ENCODE measurements at regions not wholly inside any gene's neighbourhood (a gene's known extent, or its start where the extent isn't known, plus 50 kb on each side); places are given as distances from the start of the nearest gene placed in this dataset.
"Not testable (repeated sequence)": the region's sequence is repeated elsewhere in the genome, so short reads cannot be mapped to it uniquely, and the experiment has no call there.

DNA sequence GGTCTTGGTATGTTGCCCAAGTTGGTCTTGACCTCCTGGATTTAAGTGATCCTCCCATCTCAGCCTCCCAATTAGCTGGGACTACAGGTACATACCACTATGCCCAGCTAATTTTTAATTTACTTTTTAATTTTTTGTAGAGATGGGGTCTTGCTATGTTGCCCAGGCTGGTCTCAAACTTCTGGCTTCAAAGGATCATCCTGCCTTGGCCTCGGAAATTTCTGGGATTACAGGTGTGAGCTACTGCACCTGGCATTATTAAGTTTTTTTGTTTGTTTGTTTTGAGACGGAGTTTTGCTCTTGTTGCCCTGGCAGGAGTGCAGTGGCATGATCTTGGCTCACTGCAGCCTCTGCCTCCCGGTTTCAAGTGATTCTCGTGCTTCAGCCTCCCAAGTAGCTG lies 195.7 kb upstream of the HAAO start:
- DNase-seq, result not testable (repeated sequence)

DNA sequence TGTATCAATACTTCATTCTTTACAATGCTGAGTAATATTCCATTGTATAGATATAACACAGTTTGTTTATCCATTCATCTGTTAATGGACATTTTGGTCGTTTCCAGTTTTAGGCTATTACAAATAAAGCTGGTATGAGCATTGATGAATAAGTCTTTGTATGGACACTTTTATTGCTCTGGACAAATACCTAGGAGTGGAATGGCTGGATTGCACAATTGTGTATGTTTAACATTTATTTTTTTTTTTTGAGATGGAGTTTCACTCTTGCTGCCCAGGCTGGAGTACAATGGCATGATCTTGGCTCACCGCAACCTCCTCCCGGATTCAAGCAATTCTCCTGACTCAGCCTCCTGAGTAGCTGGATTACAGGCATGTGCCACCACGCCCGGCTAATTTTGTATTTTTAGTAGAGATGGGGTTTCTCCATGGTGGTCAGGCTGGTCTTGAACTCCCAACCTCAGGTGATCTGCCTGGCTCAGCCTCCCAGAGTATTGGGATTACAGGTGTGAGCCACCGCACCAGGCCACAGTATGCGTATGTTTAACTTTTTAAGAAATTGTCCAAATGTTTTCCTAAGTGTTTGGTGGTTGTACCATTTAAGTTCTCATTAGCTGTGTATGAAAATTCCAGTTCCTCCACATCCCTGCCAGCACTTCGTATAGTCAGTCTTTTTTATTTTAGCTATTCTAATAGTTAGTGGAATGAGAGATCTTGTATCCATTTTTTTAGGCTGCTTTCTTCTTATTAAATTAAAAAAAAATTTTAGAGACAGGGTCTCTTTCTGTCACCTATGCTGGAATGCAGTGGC lies 194.9 kb upstream of the HAAO start:
- no peak for DNase-seq

DNA sequence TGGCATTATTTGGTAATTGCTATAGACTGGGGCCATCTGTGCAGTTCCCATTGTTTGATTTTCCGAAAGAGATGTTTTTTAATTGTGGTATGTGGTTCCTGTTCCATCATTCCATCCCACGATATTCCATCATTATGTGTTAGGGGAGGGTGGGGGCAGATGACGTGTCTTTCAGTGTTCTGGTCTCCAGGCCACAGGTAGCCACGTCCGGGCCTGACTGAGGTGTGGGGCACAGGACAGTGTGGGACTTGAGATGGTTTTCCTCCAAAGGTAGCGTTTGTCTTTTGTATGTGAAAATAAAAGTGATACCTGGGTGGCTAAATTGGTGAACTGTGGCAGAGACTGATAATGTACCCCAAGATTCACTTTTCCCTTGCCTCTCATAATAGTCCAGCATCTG lies 192.2 kb upstream of the HAAO start:
- no peak for DNase-seq

DNA sequence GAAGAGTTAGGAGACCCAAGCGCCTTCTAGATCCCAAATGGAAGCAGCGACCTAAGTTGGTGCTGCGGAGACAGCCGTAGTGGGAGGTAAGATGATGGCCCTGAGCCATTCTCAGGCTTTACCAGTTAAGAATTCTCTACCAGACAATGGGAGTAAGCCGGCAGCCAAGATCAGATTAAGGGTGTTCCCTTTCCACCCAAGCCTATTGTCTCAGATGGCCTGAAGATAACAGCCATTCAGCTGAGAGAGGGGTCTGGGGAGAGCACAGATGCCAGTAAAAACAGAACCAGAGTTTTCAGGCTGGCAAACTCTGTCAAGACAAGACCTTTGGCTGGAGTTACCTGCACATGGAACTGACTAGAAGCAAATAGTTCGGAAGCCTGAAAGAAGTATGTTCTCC lies 191.7 kb upstream of the HAAO start:
- no peak for DNase-seq

DNA sequence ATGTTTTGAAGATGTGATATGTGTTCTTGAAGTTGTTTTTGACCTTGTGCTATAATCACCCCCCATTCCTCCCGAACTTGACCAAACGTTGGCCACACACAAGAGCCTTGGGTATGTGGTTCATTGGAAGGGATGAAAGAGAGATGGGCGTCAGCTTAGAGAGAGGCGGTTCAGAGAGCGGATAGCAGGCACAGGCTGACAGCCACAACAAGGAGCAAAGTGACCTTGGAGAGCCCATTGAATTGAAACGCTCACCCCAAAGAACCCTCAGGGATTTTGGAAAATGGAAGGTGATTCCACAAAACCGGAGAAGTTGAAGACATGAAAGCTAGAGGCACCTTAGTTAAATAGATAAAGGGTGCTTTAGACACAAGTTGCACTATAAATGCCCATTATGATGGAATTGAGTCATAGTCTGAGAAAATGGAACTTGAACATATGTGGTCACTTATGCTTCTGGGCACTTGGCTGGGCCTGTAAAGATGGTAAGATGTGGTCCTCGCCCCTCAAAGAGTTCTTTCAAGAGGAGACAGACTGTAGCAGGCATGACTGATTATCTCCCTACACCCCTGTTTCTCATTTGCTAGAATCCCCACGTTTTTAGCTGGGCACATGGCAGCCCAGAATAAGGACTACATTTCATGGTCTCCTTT lies 188.5 kb upstream of the HAAO start:
- no peak for DNase-seq

DNA sequence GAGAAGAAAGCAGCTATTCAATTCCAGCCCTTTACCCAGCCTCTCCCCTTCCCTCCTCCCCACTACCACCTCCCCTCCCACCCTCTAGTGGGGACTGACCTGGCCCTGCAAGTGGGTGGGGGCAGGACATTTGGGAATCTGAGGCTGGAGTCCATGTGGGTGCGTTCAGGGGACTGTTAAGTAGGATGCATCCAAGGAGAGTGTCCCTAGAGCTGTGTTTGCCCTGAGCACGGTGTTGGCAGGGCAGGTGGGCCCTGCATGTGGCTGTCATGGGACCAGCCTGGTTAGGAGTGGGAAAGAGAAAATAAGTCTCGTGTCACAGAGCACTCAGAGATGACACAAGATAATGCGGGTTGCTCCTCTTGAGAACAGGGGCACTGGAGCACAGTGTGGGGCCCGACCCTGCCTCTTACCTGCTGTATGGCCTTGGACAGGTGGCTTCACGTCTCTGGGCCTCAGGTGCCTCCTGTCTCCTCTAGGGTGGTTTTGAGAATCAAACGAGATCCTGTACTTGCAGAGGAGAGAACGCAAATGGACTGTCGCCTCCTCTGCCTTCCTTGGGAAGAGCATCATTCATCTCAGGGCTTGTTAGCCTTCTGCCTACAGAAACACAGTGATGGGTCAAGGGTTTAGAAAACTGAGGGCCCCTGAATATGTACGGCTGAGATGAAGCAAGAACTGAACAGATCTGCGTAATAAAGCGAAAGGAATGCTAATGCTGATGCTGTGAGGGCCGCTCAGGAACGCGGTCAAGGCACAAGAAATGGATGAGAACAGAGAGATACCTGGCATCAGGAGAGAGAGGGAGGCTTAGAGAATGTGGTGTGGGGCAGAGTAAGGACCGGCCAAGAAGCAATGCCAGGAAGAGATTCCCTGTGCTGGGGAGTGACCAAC lies 187.7 kb upstream of the HAAO start:
- no peak for DNase-seq

DNA sequence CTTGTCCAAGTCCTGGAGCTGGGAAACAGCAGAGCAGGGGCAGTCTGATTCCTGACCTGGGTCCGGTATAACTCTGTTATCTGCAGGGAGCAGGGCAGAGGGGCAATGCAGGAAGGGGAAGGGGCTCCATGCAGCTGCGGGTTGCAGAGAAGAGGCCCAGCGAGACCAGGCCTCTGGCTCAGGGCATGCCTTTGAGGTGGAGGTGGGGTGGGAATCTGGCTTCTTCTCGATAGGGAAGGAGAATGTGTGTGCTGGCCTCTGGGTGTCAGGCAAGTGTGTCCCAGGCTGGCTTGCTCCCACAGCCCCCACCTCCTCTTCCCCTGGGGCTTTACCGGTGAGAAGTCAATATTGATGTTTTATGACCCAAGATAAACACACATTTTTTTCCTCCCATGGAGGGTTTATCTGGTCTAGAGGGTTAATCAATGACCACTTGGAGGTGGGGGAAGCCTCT lies 187.1 kb upstream of the HAAO start:
- no peak for DNase-seq

DNA sequence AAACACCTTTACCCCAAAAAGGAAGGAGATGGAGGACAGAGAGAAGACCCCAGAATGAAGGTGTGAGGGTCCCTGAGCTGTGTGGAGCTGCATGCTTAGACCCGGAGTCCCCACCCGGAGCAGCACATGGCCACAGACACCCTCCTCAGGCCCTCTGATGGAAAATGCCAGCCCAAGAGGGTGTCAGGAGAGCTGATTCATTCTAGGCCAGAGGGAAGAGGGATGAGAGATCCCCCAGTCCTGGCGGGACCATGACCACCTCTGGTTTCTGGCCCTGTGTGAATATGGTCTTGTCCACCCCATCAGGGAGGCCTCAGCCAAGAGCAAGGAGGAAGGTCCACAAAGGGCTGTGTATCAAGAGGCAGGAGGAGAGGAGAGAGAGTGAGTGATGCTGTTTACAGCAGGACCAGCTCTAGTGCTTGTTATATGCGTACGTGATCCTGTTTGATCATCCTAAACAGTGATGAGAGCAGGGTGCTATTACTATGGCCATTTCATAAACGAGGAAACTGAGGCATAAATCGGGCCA lies 186.6 kb upstream of the HAAO start:
- DNase-seq, result no peak

DNA sequence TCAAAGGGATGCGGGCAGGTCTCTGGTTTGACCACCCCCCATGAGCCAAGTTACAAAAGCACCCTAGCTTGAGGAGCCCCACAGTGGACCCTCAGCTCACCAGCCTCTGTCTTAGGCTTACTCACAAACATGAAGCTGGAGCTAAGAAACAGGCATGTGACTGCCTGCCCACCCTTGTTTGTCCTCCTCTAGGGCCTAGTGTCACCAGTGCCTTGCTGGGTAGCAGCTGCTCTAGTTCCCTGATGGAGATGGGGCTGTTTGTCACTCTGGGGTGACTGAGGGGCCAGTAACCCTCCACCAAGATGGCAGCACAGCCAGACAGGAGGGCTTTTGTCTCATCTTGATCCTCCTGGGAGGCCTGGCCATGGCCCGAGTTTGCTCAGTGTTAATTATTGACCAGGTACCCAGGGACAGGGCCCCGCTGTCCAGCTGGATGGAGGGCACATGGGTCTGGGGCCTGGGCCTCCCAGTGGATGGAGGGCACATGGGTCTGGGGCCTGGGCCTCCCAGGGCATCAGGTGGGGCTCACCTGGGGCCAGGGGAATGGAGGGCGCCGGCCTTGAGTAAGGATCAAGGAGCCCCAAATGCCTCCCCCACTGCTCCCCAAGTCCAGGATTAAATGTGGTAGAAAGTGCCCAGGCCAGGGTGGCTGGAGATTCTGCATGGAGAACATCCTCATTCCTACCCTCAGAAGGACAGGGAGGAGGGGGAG lies 185.9 kb upstream of the HAAO start:
- DNase-seq, result no peak

DNA sequence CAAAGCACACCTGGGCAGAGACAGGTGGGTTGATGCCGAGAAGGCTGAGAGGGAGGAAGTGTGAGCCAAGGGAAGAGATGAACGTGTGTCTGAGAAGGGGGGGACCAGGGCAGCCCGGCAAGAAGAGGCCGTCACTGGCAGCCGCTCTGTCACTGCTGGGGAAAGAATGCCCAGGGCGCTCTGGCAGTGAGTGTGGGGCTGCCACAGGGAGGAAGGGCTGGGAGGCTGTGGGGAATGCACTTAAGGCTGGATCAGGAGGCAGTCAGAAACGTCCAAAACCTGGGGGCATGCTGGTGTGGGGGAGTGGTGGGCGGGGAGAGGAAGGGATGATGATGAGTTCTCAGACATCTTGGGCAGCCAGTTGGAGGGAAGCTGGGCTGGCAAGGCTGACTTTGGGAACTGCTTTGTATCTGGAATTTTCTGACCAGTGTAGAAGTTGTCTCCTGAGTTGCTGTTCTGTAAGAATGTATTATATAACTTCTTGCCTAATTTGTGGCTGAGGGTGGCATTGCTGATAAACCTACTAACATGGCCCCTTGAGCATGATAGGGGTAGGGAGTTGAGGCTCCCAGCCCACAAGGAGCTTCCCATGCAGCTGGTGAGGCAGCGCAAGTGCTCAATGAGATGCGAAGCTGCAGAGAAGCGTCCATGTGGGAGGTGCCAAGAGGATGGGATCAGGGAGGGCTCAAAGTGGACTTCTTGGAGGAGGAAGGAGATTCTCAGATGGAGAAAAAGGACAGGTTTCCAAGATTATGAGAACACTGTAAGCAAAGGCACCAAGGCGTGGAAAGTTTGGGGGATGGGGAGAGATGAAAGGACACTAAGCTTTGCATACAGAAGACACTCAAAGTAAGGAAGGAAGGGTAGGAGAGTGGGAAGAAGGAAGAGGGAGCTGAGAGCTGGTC lies 185.1 kb upstream of the HAAO start:
- no peak for DNase-seq

DNA sequence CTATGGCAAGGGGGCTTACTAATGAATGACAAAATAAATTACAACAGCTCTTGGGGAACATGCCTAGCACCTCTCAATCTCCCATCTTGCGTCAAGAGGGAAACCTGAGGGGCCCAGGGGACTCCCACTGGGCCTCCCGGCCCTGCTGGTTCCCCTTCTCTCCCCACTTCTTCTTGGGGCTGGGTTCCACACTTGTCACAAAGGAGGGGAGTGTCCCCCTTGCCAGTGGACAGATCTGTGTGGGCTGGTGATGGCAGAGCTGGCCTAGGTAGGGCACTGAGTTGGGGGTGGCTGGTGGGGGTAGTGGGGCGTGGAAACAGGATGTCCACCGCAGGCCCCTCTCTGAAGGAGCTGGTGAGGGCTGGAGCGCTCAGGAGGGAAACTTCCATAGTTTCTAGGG lies 184.0 kb upstream of the HAAO start:
- DNase-seq, result no peak

DNA sequence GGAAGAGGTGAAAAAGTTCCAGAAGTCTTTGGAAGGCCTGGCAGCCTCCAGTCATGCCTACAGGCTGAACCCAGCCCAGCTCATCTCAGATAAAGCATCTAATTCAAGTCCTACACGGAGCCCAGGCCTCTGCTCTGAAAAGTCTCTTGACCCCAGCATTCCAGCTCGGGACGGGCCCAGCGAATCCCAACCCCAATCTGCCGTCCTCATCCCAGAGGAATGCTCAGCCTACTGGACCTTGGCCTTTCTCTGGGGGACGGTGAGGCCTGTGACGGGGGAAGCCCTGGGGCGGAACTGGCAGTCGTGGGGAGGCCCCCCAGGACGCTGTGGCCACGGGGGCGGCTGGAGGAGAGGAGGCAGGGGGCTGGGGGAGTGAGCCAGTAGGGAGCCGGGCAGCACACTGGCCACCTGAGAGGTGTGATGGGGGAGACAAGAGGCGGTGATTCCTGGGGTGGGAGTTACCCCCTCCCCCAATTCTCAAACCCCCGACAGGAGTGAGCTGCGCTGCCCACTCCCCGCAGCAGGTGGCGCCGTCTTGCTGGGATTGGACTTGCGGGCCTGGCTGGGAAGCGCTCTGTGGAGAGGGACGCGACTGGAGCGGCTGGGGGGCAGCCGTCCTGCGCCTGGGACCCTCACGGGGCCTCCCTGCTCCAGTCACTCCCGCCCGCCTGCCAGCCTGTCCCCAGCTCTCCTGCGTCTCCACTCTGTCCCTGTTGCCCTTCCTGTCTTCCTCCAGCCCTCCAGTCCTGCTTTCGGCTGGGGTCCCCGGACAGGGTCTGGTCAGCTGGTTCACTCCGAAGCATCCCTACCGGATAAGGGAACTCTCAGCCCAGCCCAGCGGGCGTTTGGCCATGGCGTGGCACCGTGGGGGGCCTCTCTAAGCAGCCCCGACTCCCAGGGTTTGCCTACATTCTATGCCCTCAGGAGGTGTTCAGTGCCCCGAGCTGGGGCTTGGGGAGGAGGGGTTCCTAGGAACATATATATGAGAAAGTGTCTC lies 182.6 kb upstream of the HAAO start:
- peak; percentile 47 for DNase-seq

DNA sequence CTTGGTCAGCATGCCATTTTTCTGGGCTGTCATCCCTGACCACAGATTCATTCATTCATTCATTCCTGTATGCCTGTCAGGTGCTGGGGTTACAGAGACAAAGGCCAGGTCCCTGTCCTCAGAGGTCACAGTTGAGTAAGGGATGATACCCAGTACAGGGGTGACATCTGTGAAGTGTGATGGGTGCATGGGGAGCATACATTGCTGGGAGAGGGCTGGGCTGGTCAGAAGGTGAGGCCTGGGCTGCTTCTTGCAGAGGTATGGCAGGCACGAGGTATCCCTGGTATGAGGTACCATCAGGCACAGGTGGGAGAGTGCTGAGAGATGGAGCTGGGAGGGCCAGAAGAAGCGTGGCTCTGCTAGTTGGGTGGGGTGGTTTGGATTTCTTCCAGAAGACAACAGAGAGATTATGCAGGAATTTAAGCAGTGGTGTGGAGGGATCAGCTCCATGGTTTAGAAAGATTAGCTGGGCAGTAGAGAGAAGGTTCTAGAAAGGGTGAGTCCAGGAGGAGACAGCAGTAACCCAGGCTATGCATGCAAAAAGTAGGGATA lies 181.9 kb upstream of the HAAO start:
- DNase-seq, result no peak

DNA sequence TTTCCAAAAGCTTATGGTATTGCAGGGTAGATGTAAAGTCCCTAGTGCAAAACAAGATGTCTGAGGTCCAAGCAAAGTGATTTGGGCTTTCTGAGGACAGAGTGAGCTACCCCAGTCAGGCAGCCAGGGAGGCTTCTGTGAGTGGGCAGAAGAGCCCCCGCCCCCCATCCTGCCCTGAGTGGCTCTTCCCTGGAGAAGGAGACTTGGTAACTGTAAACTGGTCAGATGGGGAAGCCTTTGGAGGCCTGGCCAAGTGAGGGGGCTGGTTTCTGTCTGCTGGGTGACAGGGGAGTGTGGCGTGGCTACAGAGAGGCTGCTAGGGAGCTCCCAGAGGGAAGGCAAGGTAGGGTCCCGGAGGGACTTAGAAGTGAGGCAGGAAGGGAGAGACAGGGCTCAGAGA lies 181.3 kb upstream of the HAAO start:
- no peak for DNase-seq

DNA sequence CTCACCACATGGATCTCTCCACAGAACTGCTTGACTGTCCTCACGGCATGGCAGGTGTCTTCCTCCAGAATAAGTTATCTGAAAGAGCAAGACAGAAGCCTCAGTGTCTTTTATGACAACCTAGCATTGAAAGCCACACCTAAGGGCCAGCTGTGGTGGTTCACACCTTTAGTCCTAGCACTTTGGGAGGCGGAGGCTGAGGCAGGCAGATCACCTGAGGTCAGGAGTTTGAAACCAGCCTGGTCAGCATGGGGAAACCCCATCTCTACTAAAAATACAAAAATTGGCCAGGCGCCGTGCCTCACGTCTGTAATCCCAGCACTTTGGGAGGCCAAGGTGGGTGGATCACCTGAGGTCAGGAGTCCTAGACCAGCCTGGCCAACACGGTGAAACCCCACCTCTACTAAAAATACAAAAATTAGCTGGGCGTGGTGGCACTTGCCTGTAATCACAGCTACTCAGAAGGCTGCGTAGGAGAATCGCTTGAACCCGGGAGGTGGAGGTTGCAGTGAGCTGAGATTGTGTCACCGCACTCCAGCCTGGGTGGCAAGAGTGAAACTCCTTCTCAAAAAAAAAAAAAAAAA lies 180.6 kb upstream of the HAAO start:
- DNase-seq, result not testable (repeated sequence)

DNA sequence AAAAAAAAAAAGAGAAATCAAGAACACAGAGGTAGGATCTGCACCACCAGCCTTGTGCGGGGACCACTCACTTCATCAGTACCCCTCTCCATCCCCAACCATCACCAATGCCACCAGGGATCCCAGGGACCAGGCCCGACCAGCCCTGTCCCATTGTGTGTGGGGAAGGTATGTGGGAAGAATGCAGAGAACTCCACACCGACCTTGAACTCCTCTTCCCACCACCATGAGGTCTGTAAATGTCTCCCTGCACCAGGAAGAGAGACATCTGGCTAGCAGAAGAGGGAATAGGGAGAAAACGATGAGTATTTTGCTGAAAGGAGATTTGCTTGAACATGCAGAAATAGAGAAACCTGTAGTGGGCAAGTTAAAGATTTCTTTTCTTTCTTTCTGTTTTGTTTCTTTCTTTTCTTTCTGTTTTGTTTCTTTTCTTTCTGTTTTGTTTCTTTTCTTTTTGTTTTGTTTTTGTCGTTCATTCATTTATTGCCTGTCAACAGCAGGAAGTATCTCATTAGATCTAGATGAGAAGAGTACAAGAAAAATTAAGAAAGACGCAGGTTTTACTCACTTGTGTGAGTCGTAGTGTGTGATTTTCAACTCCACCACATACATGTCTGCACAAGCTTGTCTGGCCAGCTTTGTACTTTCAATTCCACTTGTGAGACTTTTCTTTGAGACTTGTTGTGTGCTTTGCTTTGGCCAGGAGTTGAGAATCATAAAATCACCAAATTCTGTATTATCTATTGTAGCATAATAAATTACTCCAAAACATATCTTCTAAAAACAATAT lies 179.8 kb upstream of the HAAO start:
- DNase-seq, result no peak

DNA sequence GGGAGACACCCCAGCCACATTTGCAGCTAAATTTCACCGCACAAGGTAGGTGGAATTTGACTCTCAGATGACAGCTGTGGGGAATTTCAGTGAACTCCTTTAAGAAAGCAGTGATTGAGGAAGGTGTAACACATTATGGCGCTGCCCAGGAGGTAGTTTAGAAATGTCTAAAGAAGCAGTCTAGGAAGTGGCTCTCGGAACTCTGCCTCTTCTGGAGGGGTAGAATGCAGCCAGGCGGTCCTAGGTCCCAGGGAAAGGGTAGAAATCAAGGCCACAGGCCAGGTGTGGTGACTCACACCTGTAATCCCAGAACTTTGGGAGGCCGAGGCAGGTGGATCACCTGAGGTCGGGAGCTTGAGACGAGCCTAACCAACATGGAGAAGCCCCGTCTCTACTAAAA lies 179.0 kb upstream of the HAAO start:
- no peak for DNase-seq

DNA sequence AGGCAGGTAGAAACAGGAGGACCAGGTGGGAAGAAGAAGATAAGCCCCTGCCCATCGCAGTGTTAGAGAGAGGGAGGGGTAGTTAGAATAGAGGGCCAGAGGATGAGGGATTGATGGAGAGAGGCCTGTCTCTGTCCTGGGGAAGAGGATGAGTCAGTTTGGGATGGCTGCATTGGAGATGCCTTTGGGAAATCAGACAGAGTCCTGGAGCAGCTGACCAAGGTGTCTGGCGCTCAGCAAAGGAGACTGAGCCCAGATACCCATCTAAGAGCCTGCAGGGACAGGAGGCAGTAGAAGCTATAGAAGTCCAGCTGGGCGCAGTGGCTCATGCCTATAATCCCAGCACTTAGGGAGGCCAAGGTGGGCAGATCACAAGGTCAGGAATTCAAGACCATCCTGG lies 177.8 kb upstream of the HAAO start:
- DNase-seq, result no peak
